ENCODE measurements at regions not wholly inside any gene's neighbourhood (a gene's known extent, or its start where the extent isn't known, plus 50 kb on each side); places are given as distances from the start of the nearest gene placed in this dataset.

DNA sequence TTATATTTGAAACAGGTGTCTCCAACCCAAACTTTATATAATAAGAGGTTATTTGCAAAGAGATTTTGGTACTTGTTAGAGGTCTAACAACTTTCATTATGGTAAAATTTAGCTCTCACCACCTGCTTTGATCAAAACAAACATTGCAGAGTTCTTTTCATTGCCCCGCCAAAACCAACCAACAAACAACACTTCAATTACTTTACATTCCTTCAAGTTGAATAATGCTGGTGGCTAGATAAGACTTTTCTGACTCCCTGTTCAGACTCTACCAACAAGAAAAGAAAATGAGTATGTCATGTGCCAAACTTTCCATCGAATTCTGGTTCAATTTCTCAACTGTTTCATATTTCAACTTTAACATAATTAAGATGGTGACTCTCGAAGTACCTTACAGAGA is 311.1 kb downstream of the ADGRG6 start:
- no peak for TF ChIP-seq CTCF (IDR thresholded peaks at IDR 0.05)
- TF ChIP-seq POLR2A (IDR thresholded peaks at IDR 0.05): no peak

Measured in esophagus squamous epithelium (tissue), 4 donors.